ENCODE measurements at regions not wholly inside any gene's neighbourhood (a gene's known extent, or its start where the extent isn't known, plus 50 kb on each side); places are given as distances from the start of the nearest gene placed in this dataset.

DNA sequence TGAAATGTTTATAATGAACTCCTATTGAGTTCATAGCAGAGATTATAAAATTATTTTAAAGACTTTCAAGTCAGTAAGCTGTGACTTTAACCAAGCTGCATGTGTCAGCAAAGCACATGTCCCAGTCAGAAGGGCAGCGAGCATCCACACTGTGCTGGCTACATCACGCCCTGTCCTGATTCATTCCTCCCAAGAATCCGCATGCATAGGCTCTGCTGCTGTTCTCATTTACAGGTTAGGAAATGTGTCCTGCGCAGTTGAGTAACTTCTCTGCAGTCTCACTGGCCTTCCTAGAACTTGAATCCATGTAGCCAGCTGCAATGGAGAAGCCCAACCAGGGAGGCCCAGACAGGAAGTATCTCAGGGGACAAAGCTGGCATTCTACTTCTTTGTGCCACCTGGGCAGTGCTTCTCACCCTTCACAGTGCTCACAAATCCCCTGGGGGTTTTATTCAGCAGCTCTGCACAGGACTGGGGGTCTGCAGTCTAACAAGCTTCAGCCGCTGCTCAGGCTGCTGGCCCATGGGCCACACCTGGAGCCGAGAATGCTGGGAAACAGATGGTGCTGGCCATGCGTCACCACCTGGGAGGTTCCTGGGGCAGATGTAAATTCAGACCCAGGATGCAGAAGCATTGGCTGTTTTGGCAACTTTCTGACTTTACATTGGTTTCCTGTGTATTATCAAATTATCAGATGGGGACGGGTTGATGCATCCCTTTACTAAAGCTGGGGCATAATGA lies 192.8 kb upstream of the GDF10 start:
- DNase-seq = no peak

DNA sequence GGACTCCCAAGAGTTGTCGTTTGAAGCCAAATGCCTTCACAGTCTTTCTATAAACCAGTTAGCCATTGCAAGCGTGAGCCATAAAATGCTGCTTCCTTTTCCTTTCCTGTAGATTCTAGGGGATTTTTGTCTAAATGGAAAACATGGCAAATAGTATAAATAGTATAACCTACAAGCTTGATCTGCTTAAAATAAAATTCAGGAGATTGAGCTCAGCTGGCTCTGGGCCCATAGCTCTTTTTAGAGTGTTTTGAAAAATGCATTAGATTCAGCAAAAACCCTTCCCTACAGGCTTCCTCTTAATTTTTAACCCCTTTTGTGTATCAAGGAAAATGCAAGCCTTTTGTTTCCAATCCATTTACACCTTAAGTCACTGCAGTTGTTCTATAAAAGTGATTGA lies 190.1 kb upstream of the GDF10 start:
- DNase-seq = peak; percentile 26

DNA sequence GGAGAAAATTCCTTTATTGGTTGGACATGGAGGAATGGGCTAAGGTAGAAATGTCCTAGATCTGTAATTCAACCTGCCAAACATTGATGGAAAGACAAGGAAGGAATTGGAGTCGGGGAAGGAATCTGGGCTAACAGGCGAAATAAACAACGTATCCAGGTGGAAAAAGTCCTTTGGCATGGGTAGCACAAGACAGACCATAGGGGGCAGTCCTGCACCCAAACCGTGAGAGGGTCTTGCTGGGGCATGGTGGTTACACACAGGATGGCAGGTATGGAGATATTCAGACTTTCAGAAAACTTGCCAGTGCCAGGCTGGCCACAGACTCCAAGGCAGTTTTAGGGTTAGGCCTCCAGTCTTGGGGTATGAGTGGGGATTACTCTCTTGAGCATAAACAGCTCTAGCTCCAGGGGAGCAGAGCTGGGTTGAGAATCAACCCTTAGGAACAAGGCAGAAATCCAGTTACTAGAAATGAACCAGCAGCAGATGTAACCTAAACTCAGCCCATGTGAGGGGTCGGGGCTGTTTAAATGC lies 188.6 kb upstream of the GDF10 start:
- no peak for DNase-seq

DNA sequence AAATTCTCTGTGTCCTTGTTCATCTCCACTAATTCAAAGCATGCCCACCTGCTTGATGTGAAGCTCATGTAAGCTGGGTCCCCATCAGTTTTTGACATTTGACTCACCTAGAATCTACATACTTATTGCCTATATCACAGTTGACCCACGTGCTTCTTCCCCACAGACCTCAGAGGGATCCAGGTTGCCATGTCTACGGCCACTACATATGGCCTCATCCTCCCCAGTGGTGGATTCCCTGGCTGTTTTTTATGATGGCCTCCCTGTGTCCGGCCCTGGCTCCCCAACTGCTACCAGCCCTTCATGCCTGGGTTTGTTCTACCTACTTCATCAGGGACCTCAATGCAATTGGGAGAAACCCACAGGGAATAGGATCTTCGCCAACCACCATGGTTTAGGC lies 187.4 kb upstream of the GDF10 start:
- no peak for DNase-seq

DNA sequence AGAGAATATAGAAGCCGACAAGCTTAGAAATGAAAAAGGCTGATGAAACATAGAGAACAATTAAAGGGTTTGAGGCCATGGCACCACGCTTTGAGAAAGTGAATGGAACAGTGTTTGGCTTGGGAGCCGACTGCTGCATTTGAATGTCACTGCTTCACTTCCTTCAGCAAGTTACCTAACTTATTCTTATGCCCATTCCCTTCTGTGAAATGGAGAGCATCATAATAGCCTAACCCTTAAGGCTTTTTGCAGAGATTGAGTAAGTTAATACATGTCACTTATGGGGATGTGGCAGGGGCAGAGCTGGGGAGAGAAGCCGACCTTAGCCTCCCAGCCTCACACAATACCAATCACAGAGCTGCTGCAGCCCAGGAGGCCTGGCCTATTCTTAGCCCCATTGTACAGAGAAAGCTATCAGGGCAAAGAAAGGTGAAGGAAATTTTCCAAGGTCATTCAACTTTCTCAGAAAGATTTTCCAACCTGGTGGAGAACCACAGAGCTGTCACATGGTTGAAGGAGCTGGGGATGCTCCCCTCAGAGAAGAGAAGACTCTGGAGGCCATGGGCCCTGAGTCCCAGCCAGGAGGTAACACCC lies 186.0 kb upstream of the GDF10 start:
- DNase-seq = no peak

DNA sequence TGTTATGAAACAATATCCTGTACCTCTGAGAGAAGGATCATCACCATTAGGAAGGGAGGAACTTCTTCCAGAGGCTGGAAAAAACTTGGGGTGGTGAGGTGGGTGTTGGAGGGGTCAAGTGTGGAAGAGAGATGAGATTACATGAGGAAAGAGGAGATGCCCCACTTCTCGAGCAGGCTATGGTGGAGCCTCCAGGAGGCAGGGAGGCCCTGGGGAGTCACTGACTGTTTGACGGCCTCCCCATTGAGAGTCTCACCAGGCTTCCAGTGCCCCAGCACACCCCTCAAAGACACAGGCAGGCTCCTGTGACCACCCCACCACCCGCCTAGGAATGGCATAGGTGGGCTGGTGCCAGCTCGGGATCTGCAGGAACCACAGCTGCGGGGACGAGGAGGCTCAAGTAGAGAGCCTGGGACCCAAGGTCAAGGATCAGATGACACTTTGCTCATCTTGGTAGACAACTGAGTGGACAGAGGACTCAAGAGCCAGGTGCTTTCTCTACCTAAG lies 185.3 kb upstream of the GDF10 start:
- no peak for DNase-seq

DNA sequence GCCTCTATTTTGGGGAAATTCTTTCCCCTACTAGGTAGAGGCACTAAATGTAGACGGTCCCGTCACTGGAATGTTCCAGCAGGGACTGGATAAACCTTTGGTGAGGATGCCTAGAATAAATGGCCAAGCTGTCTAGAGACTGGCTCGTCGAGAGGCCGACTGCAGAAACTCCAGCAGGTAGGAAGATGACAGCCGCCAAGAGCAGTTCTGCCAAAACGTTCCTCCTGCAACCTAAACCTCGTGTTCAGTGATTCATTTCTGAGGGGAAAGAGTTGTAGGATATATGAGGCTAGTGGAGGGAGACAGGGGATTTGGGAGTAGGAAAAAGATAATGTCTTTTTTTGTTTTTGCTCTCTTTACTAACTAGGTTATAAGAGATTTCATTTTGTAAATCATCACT lies 184.7 kb upstream of the GDF10 start:
- DNase-seq = no peak

DNA sequence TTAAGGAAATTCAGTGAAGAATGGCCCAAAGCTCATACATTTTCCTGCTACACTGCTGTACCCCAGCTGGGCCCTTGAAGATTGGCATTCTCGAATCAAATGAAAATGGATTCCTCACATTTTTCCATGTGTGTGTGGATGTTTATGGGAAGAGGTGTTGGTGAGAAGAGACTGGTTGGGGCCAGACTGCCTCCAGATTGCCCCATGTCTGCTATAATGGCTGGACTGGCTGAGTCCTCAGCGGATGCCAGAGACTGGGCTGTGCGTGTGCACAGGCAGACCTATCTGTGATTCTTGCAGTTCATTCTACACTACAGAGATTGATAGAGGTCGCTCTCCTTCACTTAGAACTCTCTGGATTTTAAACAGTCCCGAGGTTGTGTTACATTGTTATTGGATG lies 183.6 kb upstream of the GDF10 start:
- no peak for DNase-seq

DNA sequence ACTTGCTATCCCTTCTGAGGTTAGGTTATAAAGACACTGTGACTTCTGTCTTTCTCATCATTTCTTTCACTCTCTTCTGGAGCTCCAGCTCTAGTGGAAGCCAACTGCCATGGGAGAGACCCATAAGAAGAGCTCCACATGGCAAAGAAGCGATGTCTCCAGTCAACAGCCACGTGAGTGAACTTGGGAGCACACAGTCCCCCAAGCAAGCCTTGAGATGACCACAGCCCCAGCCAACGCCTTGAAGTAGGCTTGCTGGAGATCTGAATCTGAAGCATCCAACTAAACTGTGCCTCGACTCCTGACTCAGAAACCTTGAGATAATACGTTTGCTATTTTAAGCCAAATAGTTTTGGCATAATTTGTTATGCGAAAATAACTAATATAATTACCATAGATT lies 181.7 kb upstream of the GDF10 start:
- DNase-seq = no peak

DNA sequence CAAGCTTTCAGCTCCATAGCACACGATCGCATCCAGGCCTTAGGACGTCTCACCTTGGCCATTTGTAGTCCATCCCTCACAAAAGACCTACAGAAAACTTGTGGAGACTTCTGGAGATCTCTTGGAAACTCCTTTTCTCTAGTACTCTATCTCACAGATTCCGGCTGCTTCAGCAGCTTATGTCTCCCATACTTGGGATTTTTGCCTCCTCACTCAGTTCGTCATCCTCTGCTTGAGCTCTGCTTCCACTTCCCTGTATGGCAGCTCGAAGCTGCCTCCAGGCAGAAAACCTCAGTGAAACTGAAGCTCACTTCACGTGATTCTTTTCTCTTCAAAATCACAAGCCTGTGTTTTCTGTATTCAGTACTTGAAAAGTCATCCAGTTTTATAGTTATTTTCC lies 178.7 kb upstream of the GDF10 start:
- DNase-seq = no peak

DNA sequence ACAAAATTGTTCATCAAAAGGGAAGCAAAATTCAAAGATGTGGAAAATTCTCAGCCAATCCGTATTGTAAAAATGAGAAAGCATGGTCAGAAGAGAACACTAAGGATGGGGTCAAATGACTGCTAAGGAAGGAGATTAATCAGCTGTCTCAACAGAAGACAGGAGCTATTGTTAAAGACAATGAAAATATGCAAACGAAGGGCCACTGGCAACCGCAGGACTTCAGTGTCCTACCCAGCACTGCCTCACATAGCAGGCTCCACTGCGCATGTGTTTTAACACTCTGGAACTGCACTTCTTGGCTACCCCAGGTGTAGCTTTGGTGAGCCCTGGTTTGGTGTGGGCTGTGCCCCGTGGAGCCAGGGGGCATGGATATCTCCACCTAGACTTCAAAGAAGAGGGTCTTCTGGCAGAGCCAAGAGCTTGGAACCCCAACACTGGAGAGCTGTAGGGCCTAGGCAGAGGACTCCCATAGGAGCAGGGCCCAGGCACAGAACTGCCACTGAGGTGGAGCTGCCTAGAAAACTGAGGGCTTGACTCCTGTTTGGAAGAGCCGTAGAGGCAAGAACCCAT lies 176.2 kb upstream of the GDF10 start:
- no peak for DNase-seq

DNA sequence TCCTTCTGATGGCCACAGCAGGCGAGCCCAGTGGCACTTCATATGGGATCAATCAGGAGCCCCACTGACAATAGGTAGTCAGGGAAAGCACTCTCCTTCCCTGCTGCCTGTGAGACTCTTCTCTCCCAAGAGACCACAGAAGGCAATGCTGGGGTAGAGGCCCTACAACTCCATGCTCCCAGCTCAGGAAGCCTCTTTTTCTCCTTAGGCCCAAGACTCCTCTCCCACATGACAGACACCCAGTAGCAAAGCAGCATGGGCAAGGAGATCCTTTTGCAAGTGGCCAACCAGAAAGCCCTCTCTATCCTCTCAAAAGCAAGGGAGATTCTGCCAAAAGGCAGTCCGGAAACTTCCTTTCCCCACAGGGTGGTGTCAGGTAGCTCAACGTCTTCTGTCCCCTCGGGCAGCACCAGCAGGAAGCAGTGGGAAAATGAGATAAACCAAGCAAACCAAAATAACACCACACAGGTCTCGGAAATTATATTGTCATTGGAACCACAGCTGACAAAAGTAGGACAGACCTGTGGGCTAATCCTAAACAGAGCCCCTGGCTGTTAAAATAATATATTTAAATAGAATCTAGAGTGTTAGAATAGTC lies 172.7 kb upstream of the GDF10 start:
- no peak for DNase-seq

DNA sequence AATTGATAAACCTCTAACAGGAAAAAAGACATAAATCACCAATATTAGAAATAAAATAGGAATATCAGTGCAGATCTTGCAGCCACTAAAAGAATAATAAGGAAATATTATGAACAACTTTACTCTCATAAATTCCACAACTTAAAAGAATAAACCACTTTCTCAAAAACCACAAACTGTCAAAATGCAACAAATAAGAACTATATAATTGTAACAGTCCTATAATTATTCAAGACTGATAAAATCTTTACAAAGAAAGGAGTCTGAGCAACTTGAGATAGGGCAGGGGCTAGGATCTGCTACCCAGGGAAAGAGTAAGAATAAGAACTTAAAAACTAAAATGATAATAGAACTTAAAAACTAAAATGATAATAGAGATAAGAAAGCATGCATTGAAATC lies 169.5 kb upstream of the GDF10 start:
- DNase-seq = no peak

DNA sequence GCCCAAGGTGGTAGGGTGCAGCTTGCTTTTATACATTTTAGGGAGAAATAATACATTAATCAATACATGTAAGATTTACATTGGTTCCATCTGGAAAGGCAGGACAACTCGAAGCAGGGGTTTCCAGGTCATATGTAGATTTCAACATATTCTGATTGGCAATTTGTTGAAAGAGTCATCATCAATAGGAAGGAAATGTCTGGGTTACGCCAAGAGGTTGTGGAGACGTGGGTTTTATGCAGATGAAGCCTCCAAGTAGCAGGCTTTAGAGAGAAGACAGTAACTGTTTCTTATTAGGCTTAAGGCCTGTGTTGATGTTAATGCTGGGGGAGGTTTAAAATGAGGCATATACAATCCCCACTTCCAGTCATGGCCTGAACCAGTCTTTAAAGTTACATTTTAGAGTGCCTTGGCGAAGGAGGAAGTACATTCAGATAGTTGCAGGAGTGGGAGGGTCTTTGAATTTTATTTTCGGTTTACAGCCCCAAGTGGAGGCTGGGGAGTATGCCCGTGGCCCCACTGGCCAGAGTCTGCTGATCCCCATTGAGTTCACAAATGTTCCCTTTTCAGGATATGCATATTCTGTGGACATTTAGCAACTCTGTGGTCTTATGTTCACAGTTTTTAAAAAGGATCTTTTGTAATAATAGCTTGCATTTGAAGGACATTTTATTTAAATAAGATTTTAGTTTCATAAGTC lies 166.0 kb upstream of the GDF10 start:
- no peak for DNase-seq

DNA sequence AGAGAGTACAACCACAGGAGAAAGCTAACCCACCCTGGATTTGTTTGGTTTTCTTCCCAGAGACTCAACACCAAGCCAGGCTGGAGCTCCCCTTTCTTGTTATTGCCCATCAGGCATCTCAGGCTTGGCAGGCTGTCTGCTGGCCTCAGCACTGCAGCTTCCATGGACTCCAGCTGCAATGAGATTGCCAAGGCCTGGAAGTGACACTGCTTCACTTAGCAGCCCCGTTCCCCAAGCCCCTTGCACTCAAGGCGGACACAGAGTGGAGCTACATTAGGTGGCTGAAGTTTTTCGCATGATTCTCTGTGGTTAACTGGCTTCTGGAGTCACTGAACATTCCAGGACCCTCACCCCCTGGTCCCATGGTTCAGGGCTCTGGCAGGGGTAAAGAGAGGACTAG lies 163.1 kb upstream of the GDF10 start:
- DNase-seq = no peak

DNA sequence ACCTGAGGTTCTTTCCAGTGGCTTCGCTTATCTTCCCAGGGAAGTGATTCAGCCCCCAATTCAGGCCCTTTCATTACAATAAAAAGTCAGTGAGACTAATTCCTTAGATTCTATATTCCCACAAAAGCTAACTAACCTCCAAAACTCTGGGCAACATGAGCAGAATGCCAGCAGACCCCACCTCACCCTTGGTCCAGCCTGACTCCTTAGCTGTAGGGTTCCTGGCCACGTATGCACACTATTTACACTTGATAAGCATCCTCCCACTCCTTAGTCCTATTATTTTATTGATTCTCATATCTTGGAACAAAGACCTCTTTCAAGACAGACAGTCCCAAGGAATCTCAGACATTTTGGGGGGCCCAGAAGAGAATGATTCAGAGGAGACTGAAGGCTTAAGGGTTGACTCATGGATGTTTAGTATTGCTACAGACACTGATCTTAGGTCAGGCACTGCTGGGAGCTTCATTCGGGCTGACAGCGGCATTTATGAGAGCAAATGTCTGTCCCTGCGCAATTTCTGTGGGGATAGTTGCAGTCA lies 162.6 kb upstream of the GDF10 start:
- no peak for DNase-seq

DNA sequence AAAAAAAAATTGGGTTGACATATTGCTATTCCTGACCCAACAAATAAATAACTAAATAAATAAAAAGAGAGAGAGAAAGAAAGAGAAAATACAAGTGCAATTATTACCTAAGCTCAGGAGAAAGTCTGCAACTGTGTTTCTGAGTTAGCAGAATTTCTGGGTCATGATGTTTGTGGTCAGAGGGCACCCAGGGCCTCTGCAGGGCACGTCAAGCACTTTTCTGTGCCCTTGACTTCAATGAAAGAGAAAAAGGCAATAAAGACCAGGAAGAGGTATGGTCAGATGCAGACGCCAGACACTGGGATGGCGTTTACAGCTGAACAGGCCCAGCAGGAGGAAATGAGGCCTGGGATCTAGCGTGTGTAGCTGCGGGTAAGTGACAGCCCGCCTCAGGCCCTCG lies 160.9 kb upstream of the GDF10 start:
- peak; percentile 47 for DNase-seq

DNA sequence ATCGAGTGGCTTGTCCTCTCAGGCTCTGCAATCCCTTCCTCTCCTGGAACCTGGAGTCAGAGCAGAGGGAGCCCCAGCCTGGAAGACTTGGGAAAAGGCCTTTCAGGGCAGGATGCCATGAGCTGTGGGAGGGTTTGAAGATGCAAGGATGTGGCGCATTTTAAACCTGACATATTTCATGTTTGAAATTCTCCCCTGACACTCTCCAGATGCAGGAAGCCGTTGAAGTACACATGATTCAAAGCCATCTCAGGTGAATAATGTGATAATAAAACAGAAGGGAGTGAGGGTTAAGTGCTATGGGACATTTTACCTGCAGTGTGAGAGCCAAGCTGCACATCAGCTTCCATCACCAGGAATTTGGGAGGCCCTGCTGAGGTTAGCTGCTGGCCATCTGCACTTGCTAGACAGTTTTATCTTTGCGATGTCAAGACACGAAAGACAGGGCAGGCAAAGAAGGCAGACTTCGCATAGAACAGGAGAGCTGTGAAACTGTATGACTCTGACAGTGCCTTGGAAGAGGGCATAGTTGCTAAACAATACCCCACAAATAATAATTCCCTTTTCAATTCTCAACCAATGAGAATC lies 159.1 kb upstream of the GDF10 start:
- DNase-seq = no peak

DNA sequence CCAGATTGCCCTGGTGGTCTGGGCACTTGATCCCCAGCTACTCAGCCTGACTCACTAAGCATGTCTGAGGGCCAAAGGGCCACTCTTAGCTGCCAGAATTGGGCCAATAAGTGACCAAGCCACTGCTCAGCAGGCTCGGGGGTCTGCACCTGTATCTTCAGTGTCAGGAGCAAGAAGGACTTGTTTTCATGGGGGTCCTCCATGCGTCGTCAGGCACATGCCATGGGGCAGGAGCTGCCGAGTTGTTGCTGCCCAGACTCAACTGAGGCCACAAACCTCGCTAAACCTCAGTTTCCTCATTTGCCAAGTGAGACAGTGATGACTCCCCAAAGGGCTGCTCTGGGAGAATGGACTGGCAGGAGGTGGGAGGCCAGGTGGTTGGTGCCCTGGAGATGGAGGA lies 158.6 kb upstream of the GDF10 start:
- no peak for DNase-seq

DNA sequence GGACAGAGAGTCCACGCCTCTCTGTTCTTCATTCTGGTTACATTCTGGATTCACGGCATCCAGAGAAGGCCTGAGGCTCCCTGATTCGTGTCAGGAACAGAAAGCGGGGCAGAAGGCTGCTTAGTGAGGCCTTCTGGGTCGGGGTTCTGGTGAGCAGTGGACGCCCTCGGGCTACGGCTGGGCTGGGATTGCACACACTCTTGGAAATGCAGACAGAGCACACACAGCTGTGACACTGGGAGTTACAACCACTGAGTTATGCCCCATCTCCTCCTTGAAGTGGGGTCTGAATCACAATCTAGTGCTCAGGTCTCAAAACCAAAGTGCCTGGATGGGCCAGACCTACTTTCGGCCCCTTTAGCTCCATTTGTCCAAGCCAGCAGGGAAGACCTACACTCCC lies 156.9 kb upstream of the GDF10 start:
- no peak for DNase-seq

DNA sequence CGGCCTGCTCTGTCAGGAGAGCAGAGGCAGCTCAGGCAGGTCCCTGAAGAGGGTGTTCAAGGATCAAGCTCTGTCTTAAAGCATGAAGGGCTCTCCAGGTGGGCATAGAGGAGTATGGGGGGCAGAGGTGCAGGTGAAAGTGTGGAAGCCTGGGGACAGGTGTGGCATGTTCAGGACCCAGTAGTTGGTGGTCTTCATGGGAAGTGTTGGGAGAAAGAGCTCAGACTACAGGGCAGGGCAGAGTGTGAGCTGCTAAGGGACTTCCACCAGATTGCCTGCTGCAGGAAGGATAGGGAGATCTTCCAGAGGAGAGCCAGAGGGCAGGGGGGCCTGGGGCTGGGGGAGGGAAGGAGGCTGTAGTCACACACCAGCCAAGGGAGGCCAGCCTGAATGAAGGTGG lies 156.5 kb upstream of the GDF10 start:
- no peak for DNase-seq

DNA sequence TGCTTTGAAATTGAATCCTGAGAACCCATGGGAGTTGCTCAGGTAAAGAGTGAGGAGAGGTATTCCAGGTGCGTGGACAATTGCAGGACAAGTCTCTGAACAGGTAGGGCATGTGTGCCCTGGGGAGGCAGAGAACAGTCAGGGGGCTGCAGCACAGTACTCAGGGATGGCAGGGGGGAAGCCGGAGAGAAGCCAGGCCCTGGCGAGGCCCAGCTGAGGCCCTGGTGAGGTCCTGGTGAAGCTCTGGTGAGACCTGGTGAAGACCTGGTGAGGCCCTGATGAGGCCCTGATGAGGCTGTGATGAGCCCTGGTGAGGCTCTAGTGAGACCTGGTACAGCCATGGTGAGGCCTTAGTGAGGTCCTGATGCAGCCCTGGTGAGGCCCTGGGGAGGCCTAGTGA lies 155.5 kb upstream of the GDF10 start:
- no peak for DNase-seq
